ENCODE measurements at regions not wholly inside any gene's neighbourhood (a gene's known extent, or its start where the extent isn't known, plus 50 kb on each side); places are given as distances from the start of the nearest gene placed in this dataset.

- Histone ChIP-seq H3K4me1 (no peaks in the 10 kb centered on the region), H3K4me3 (no peak overlapping the region), H3K27me3 (ENCODE audit: insufficient read depth in 3 of 3, low read length in 2 of 3) (no peaks in the 10 kb centered on the region), H3K9me3 (no peaks in the 10 kb centered on the region), H3K36me3 (ENCODE audit: insufficient read depth in 1 of 2, low read depth in 1 of 2) (no peaks in the 10 kb centered on the region), H3K27ac (no peak overlapping the region)
- DNase-seq: no peak
- no peak for ATAC-seq
- no peak for TF ChIP-seq CTCF (IDR thresholded peaks at IDR 0.05)
- intact Hi-C loops (cut with DNase I): loop anchor here in 1 of 2 donors (1.0 kb wide), 1 partner anchor 23 kb away; no protein-coding TSS in a partner anchor
Measured at GRCh38 chr1:87638636-87639035, 310.0 kb downstream of the LMO4 start.

GRCh38 chr1:87641996-87642395, 313.3 kb downstream of the LMO4 start:
- no peak overlapping the region for H3K27ac ChIP-seq
- H3K36me3 ChIP-seq (ENCODE audit: insufficient read depth in 1 of 2, low read depth in 1 of 2): no peaks in the 10 kb centered on the region
- no peaks in the 10 kb centered on the region for H3K9me3 ChIP-seq
- H3K4me1 ChIP-seq: no peaks in the 10 kb centered on the region
- TF ChIP-seq CTCF (IDR thresholded peaks at IDR 0.05): no peak
- ATAC-seq (no peak), DNase-seq (no peak)
- WGBS, 3 donors: 73 to 89% (median 81%) methylated on average over 3 of the region's 3 CpGs
- H3K27me3 ChIP-seq (ENCODE audit: insufficient read depth in 3 of 3, low read length in 2 of 3): no peaks in the 10 kb centered on the region
- no peak overlapping the region for H3K4me3 ChIP-seq
- intact Hi-C loops (cut with DNase I): no loop called here

GRCh38 chr1:87642581-87643221, 314.0 kb downstream of the LMO4 start:
- intact Hi-C loops (cut with DNase I): no loop called here
- DNase-seq (no peak), ATAC-seq (no peak)
- 66 to 76% (median 72%) methylated on average over 3 of the region's 3 CpGs for WGBS, 3 donors
- no peak for TF ChIP-seq CTCF (IDR thresholded peaks at IDR 0.05)
- Histone ChIP-seq H3K4me3 (no peak overlapping the region), H3K9me3 (no peaks in the 10 kb centered on the region), H3K4me1 (no peaks in the 10 kb centered on the region), H3K27ac (no peak overlapping the region), H3K27me3 (ENCODE audit: insufficient read depth in 3 of 3, low read length in 2 of 3) (no peaks in the 10 kb centered on the region), H3K36me3 (ENCODE audit: insufficient read depth in 1 of 2, low read depth in 1 of 2) (no peaks in the 10 kb centered on the region)

GRCh38 chr1:87644033-87644578, 315.4 kb downstream of the LMO4 start:
- intact Hi-C loops (cut with DNase I): no loop called here
- Histone ChIP-seq H3K36me3 (ENCODE audit: insufficient read depth in 1 of 2, low read depth in 1 of 2) (no peaks in the 10 kb centered on the region), H3K9me3 (no peaks in the 10 kb centered on the region), H3K4me3 (no peak overlapping the region), H3K4me1 (no peaks in the 10 kb centered on the region), H3K27ac (no peak overlapping the region), H3K27me3 (ENCODE audit: insufficient read depth in 3 of 3, low read length in 2 of 3) (no peaks in the 10 kb centered on the region)
- DNase-seq: no peak
- no peak for TF ChIP-seq CTCF (IDR thresholded peaks at IDR 0.05)
- no peak for ATAC-seq
